Body of pancreas (tissue), 4 donors: ENCODE measurements at regions not wholly inside any gene's neighbourhood (a gene's known extent, or its start where the extent isn't known, plus 50 kb on each side); places are given as distances from the start of the nearest gene placed in this dataset.

Experiments
- POLR2A ChIP-seq, 3 donors: fragments of 450-650 bp; IDR thresholded peaks; one replicate each; pipeline ENCODE4 v1.6.1; 2016; ENCODE audit warnings: antibody characterized with exemption in 3 of 3, mild to moderate bottlenecking in 2 of 3
- TF ChIP-seq, protein P1 (sequence below), 7 experiments: fragments of 450-650 bp in 4 of 7; fragments of 200-600 bp in 3 of 7; sonication (generic) in 3 of 7; IDR thresholded peaks; one replicate each; pipeline ENCODE4 v1.5.1; 2016 to 2019; ENCODE audit warnings: antibody characterized with exemption in 7 of 7

DNA sequence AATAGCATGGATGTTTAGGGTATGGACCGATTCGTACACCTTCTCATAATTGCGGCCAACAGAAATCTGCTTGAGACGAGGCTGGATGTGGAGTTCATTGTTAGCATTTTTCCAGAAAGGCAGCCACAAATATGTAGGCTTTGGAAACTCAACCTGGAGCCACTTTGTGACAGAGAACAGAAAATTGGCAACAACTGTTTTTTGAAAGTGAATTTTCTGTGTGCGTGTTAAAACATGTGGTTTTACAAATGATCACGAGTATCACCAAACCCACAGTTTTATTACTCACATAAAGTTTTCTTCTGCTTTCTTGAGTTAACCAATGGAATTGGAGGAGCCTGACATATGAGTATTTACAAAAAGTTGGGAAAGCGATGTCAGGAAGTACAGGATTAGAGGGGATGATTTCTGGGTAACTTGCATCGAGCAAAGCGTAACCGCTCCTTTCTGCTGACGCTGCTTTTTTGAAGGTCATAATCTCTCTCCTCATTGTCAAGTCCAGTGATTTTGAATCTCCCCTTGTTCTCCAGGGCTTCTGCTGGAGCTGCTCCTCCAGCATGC lies 138.5 kb upstream of the TAF11L2 start:
- TF ChIP-seq, protein P1, sequence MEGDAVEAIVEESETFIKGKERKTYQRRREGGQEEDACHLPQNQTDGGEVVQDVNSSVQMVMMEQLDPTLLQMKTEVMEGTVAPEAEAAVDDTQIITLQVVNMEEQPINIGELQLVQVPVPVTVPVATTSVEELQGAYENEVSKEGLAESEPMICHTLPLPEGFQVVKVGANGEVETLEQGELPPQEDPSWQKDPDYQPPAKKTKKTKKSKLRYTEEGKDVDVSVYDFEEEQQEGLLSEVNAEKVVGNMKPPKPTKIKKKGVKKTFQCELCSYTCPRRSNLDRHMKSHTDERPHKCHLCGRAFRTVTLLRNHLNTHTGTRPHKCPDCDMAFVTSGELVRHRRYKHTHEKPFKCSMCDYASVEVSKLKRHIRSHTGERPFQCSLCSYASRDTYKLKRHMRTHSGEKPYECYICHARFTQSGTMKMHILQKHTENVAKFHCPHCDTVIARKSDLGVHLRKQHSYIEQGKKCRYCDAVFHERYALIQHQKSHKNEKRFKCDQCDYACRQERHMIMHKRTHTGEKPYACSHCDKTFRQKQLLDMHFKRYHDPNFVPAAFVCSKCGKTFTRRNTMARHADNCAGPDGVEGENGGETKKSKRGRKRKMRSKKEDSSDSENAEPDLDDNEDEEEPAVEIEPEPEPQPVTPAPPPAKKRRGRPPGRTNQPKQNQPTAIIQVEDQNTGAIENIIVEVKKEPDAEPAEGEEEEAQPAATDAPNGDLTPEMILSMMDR (IDR thresholded peaks at IDR 0.05) = no peak
- no peak for TF ChIP-seq POLR2A (IDR thresholded peaks at IDR 0.05)
